ENCODE measurements at regions not wholly inside any gene's neighbourhood (a gene's known extent, or its start where the extent isn't known, plus 50 kb on each side); places are given as distances from the start of the nearest gene placed in this dataset.

GRCh38 chr13:39202746-39203145, 164.5 kb downstream of the NHLRC3 start:
- TF ChIP-seq, protein P1, sequence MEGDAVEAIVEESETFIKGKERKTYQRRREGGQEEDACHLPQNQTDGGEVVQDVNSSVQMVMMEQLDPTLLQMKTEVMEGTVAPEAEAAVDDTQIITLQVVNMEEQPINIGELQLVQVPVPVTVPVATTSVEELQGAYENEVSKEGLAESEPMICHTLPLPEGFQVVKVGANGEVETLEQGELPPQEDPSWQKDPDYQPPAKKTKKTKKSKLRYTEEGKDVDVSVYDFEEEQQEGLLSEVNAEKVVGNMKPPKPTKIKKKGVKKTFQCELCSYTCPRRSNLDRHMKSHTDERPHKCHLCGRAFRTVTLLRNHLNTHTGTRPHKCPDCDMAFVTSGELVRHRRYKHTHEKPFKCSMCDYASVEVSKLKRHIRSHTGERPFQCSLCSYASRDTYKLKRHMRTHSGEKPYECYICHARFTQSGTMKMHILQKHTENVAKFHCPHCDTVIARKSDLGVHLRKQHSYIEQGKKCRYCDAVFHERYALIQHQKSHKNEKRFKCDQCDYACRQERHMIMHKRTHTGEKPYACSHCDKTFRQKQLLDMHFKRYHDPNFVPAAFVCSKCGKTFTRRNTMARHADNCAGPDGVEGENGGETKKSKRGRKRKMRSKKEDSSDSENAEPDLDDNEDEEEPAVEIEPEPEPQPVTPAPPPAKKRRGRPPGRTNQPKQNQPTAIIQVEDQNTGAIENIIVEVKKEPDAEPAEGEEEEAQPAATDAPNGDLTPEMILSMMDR (IDR thresholded peaks at IDR 0.05; ENCODE audit: insufficient read depth, low read length, poor library complexity, severe bottlenecking), result no peak
- TF ChIP-seq EZH2phosphoT487 (conservative IDR thresholded peaks at IDR 0.05; ENCODE audit: low read length), result no peak

Measured in SU-DHL-6 (cell line).